ENCODE measurements at regions not wholly inside any gene's neighbourhood (a gene's known extent, or its start where the extent isn't known, plus 50 kb on each side); places are given as distances from the start of the nearest gene placed in this dataset.

GRCh38 chr2:65714866-65715265 lies 282.5 kb upstream of the SPRED2 start (continued):
- no peak for TF ChIP-seq SIN3A (conservative IDR thresholded peaks at IDR 0.05 in 1 of 2, IDR thresholded peaks at IDR 0.05 in 1 of 2; ENCODE audit: low read depth in 1 of 2, low read length in 2 of 2)
- TF ChIP-seq ATF3 (IDR thresholded peaks at IDR 0.05; ENCODE audit: insufficient read depth, low read depth, low read length), result no peak
